ENCODE measurements at regions not wholly inside any gene's neighbourhood (a gene's known extent, or its start where the extent isn't known, plus 50 kb on each side); places are given as distances from the start of the nearest gene placed in this dataset. TPM values are rescaled to one million over a fixed set of nuclear protein-coding genes. Genes with fewer than 3 reads are reported as not detected.
"Not testable (repeated sequence)": the region's sequence is repeated elsewhere in the genome, so short reads cannot be mapped to it uniquely, and the experiment has no call there.

DNA sequence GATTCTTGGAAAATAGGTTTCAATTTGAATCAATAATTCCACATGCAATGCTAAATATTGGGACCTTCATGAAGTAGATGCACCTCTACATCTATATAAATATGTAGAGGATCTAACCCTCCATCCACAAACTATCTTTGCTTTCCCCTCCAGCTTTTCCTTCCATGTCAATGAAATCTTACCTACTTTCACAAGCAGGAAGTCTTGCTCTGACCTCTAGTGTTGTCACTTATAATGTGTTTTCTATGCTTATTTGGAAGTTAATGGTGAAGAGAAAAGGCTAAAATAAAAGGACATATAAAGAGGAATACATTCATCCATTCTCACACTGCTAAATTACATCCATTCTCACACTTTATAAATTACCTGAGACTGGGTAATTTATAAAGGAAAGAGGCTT is 472.7 kb upstream of the DIAPH2 start:
- H3K4me3 ChIP-seq (ENCODE audit: low read depth, low read length), result no peak overlapping the region
- no peak for DNase-seq (ENCODE audit: low read depth)
- TF ChIP-seq CTCF (IDR thresholded peaks at IDR 0.05; ENCODE audit: insufficient read depth, low read length), result no peak

- H3K4me3 ChIP-seq (ENCODE audit: low read depth, low read length); DNase-seq (ENCODE audit: low read depth): not testable (repeated sequence)
Observed at GRCh38 chrX:96214681-96215080, 470.0 kb upstream of the DIAPH2 start.

DNA sequence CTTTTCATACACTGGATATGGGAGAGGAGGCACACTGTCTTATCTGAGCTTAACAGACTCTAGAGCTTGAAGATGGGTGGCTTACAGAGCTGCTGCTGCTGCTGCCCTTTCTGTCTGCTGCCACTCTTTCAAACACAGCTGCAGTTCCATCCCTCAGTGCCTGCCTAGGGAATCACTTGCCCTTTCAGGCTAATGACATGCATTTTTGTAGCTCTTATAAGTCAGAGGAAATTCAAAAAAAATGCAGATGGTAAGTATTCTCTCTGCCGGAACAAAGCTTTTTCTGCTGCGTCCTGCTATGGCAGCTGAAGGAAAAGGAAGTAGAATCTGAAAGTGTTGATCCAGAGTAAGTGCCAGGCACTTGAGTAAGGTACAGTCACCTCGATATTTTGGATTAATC is 460.4 kb upstream of the DIAPH2 start:
- no peak for DNase-seq (ENCODE audit: low read depth)
- H3K4me3 ChIP-seq (ENCODE audit: low read depth, low read length), result no peak overlapping the region
- TF ChIP-seq CTCF (IDR thresholded peaks at IDR 0.05; ENCODE audit: insufficient read depth, low read length), result no peak

GRCh38 chrX:96244955-96245354 is 439.7 kb upstream of the DIAPH2 start:
- no peak for DNase-seq (ENCODE audit: low read depth)
- no peak overlapping the region for H3K4me3 ChIP-seq (ENCODE audit: low read depth, low read length)
- no peak for TF ChIP-seq CTCF (IDR thresholded peaks at IDR 0.05; ENCODE audit: insufficient read depth, low read length)

DNA sequence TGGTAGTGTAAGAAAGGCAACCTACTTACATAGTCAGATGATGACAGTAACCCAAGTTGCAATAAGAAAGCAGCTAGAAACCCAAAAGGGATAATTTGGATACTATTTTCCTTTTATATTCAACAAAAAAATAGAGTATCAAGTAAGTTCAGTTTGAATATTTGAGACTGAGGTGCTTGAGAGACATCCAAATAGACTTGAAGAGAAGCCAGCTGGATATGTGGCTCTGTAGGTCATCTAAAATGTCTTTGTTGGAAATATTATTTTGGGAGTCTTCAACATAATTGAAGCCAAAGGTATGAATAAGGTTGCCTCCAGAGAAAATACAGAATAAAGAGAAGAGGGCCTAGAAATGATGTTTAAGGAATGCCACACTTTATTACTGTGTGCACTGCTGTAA is 438.2 kb upstream of the DIAPH2 start:
- no peak overlapping the region for H3K4me3 ChIP-seq (ENCODE audit: low read depth, low read length)
- TF ChIP-seq CTCF (IDR thresholded peaks at IDR 0.05; ENCODE audit: insufficient read depth, low read length), result no peak
- DNase-seq (ENCODE audit: low read depth), result no peak

Small RNA genes lying in the stretch of these regions (small RNA-seq; reads per million reads assigned to genes)
- gene AL022161.1, result not detected
- gene RN7SL379P, result not detected
- not detected for gene RNA5SP510
- gene RPS29P28, result not detected

All from fibroblast of the aortic adventitia (primary cell).